PFSK-1 (cell line): ENCODE measurements at regions not wholly inside any gene's neighbourhood (a gene's known extent, or its start where the extent isn't known, plus 50 kb on each side); places are given as distances from the start of the nearest gene placed in this dataset.

ENCODE experiments used
- FOXP2 ChIP-seq: optimal IDR thresholded peaks from 2 replicates; pipeline ENCODE3; 2011; ENCODE audit warnings: borderline replicate concordance, control low read depth, inconsistent platforms; ENCODE audit not compliant: insufficient read depth; ENCODE audit errors: extremely low read length, extremely low read depth
- POLR2AphosphoS5 ChIP-seq: IDR thresholded peaks from 2 replicates; pipeline ENCODE4 v1.6.1; 2012; ENCODE audit warnings: low read depth, mild to moderate bottlenecking, control low read depth, low read length, moderate library complexity
- REST ChIP-seq, 2 experiments: IDR thresholded peaks; 2 replicates each; pipeline versions ENCODE4 v1.6.1 to v1.8.0; 2011 to 2012; ENCODE audit warnings: low read depth in 2 of 2, low read length in 2 of 2, control low read depth in 1 of 2, inconsistent platforms in 1 of 2, mild to moderate bottlenecking in 1 of 2, moderate library complexity in 1 of 2; ENCODE audit not compliant: insufficient read depth in 1 of 2
- SIN3A ChIP-seq: IDR thresholded peaks from 2 replicates; pipeline ENCODE4 v1.6.1; 2012; ENCODE audit warnings: mild to moderate bottlenecking, low read length, moderate library complexity, borderline replicate concordance; ENCODE audit not compliant: insufficient read depth
- TAF1 ChIP-seq: IDR thresholded peaks from 2 replicates; pipeline ENCODE4 v1.6.1; 2012; ENCODE audit warnings: low read length, control low read depth, borderline replicate concordance; ENCODE audit not compliant: insufficient read depth

- TF ChIP-seq SIN3A (no peak), POLR2AphosphoS5 (no peak), FOXP2 (no peak), REST (IDR thresholded peaks at IDR 0.05; ENCODE audit: insufficient read depth in 1 of 2, low read depth in 2 of 2, low read length in 2 of 2) (no peak), TAF1 (no peak)
Observed at GRCh38 chr12:98156697-98157096, 358.7 kb upstream of the TMPO start.

- TF ChIP-seq FOXP2 (no peak), POLR2AphosphoS5 (no peak), SIN3A (no peak), REST (IDR thresholded peaks at IDR 0.05; ENCODE audit: insufficient read depth in 1 of 2, low read depth in 2 of 2, low read length in 2 of 2) (no peak), TAF1 (no peak)
Observed at GRCh38 chr12:98162906-98163678, 352.3 kb upstream of the TMPO start.

GRCh38 chr12:98172304-98172703 lies 343.1 kb upstream of the TMPO start:
- TF ChIP-seq REST (IDR thresholded peaks at IDR 0.05; ENCODE audit: insufficient read depth in 1 of 2, low read depth in 2 of 2, low read length in 2 of 2) (no peak), TAF1 (no peak)

GRCh38 chr12:98172801-98173200 lies 342.6 kb upstream of the TMPO start:
- TF ChIP-seq FOXP2: no peak
- no peak for TF ChIP-seq TAF1
- no peak for TF ChIP-seq POLR2AphosphoS5
- no peak for TF ChIP-seq REST (IDR thresholded peaks at IDR 0.05; ENCODE audit: insufficient read depth in 1 of 2, low read depth in 2 of 2, low read length in 2 of 2)
- no peak for TF ChIP-seq SIN3A

- TF ChIP-seq POLR2AphosphoS5: no peak
- TF ChIP-seq FOXP2: no peak
- TF ChIP-seq SIN3A: no peak
- no peak for TF ChIP-seq TAF1
- TF ChIP-seq REST (IDR thresholded peaks at IDR 0.05; ENCODE audit: insufficient read depth in 1 of 2, low read depth in 2 of 2, low read length in 2 of 2): no peak
Observed at GRCh38 chr12:98173773-98174427, 341.5 kb upstream of the TMPO start.
